ENCODE measurements at regions not wholly inside any gene's neighbourhood (a gene's known extent, or its start where the extent isn't known, plus 50 kb on each side); places are given as distances from the start of the nearest gene placed in this dataset.

DNA sequence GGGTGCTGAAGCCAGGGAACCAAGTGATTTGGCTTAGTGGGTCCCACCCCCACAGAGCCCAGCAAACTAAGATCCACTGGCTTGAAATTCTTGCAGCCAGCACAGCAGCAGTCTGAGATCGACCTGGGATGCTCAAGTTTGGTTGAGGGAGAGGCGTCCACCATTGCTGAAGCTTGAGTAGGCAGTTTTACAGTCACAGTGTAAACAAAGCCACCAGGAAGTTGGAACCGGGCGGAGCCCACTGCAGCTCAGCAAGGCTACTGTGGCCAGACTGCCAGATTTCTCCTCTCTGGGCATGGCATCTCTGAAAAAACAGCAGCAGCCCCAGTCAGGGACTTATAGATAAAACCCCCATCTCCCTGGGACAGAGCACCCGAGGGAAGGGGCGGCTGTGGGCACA lies 424.1 kb upstream of the TENM4 start (continued):
- TF ChIP-seq, protein P1, sequence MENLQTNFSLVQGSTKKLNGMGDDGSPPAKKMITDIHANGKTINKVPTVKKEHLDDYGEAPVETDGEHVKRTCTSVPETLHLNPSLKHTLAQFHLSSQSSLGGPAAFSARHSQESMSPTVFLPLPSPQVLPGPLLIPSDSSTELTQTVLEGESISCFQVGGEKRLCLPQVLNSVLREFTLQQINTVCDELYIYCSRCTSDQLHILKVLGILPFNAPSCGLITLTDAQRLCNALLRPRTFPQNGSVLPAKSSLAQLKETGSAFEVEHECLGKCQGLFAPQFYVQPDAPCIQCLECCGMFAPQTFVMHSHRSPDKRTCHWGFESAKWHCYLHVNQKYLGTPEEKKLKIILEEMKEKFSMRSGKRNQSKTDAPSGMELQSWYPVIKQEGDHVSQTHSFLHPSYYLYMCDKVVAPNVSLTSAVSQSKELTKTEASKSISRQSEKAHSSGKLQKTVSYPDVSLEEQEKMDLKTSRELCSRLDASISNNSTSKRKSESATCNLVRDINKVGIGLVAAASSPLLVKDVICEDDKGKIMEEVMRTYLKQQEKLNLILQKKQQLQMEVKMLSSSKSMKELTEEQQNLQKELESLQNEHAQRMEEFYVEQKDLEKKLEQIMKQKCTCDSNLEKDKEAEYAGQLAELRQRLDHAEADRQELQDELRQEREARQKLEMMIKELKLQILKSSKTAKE (IDR thresholded peaks at IDR 0.05; ENCODE audit: low read depth, poor library complexity, severe bottlenecking), result no peak
- TF ChIP-seq IKZF2 (IDR thresholded peaks at IDR 0.05) (no peak), ZNF622 (IDR thresholded peaks at IDR 0.05) (no peak), PML (IDR thresholded peaks at IDR 0.05; ENCODE audit: low read length) (no peak), SMAD1 (IDR thresholded peaks at IDR 0.05; ENCODE audit: low read depth, partially characterized antibody) (no peak)
- TF ChIP-seq, protein P2, sequence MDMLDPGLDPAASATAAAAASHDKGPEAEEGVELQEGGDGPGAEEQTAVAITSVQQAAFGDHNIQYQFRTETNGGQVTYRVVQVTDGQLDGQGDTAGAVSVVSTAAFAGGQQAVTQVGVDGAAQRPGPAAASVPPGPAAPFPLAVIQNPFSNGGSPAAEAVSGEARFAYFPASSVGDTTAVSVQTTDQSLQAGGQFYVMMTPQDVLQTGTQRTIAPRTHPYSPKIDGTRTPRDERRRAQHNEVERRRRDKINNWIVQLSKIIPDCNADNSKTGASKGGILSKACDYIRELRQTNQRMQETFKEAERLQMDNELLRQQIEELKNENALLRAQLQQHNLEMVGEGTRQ (IDR thresholded peaks at IDR 0.05; ENCODE audit: borderline replicate concordance, low read depth, low read length), result no peak

DNA sequence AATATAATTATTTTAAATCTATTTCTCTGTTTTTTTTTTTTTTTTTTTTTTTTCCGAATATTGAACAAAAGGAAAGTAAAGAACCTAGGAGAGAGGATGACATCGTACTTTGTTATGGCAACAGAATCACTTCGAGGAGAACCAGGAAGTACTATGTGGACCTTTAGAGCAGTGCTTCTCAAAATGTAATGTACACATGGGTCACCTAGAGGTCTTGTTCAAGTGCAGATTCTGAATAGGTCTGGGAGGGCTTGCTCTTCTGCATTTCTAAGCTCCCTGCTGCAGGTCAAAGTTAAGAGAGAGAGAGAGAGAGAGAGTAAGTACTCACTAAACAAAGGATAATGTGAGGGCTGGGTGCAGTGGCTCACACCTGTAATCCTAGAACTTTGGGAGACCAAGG lies 419.5 kb upstream of the TENM4 start:
- POLR2A ChIA-PET, result no interaction called here
- no peak for ATAC-seq
- Histone ChIP-seq H4K20me1 (ENCODE audit: control insufficient read depth, insufficient read depth) (no peaks in the 10 kb centered on the region), H3K79me2 (ENCODE audit: control insufficient read depth, insufficient read depth, low read length) (no peaks in the 10 kb centered on the region), H3K4me3 (no peak overlapping the region), H2AFZ (ENCODE audit: control insufficient read depth, low read depth, low read length) (no peak overlapping the region), H3K9ac (ENCODE audit: control insufficient read depth, insufficient read depth, low read length) (no peak overlapping the region), H3K9me3 (replicated peaks; ENCODE audit: control insufficient read depth, insufficient read depth, low read length) (no peaks in the 10 kb centered on the region), H3K4me2 (ENCODE audit: control insufficient read depth, insufficient read depth) (no peak overlapping the region), H3K27ac (ENCODE audit: control insufficient read depth, insufficient read depth) (no peak overlapping the region), H3K27me3 (replicated peaks in 1 of 2; ENCODE audit: control insufficient read depth in 2 of 2, insufficient read depth in 2 of 2, low read length in 1 of 2) (no peaks in the 10 kb centered on the region; a peak in 1 of 4 replicates), H3K4me1 (ENCODE audit: control insufficient read depth, insufficient read depth, low read length) (no peaks in the 10 kb centered on the region), H3K36me3 (ENCODE audit: control insufficient read depth in 2 of 2, insufficient read depth in 2 of 2, low read length in 1 of 2) (no peaks in the 10 kb centered on the region)
- SMC1A ChIA-PET (ENCODE audit: uncharacterized antibody, unreplicated experiment), result no interaction called here
- RAD21 ChIA-PET (ENCODE audit: unreplicated experiment), result no interaction called here
- intact Hi-C loops (cut with micrococcal nuclease; ENCODE audit: unreplicated experiment) (no loop called here), in situ Hi-C loops (cut with MboI) (no loop called here)
- FAIRE-seq, result no peak
- CTCF ChIA-PET, result no interaction called here
- no peak for DNase-seq (ENCODE audit: low read depth, low spot score)
- 0% methylated on average over 3 of the region's 3 CpGs for WGBS (ENCODE audit: insufficient coverage, insufficient replicate concordance, low lambda C conversion rate, missing lambda C conversion rate)
- no TSS peak for BruUV-seq (replicated peaks)
- TF ChIP-seq ZSCAN29 (IDR thresholded peaks at IDR 0.05), result no peak
- no peak for TF ChIP-seq SIN3A (IDR thresholded peaks at IDR 0.05; ENCODE audit: low read depth, low read length)
